ENCODE measurements at regions not wholly inside any gene's neighbourhood (a gene's known extent, or its start where the extent isn't known, plus 50 kb on each side); places are given as distances from the start of the nearest gene placed in this dataset.

DNA sequence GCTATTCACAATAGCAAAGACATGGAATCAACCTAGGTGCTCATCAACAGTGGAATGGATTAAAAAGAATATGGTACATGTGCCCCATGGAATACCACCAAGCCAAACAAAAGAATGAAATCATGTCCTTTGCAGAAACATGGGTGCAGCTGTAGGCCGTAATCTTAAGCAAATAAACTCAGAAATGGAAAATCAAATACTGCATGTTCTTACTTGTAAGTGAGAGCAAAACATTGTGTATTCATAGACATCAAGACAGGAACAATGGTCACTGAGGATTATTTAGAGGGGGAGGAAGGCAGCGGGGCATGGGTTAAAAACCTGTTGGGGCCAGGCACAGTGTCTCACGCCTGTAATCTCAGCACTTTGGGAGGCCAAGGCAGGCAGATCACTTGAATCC is 304.7 kb upstream of the ROBO2 start:
- TF ChIP-seq, protein P1, sequence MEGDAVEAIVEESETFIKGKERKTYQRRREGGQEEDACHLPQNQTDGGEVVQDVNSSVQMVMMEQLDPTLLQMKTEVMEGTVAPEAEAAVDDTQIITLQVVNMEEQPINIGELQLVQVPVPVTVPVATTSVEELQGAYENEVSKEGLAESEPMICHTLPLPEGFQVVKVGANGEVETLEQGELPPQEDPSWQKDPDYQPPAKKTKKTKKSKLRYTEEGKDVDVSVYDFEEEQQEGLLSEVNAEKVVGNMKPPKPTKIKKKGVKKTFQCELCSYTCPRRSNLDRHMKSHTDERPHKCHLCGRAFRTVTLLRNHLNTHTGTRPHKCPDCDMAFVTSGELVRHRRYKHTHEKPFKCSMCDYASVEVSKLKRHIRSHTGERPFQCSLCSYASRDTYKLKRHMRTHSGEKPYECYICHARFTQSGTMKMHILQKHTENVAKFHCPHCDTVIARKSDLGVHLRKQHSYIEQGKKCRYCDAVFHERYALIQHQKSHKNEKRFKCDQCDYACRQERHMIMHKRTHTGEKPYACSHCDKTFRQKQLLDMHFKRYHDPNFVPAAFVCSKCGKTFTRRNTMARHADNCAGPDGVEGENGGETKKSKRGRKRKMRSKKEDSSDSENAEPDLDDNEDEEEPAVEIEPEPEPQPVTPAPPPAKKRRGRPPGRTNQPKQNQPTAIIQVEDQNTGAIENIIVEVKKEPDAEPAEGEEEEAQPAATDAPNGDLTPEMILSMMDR (tag by site-specific recombination; IDR thresholded peaks at IDR 0.05) = no peak
- no peak for TF ChIP-seq ZNF621 (tag by site-specific recombination; IDR thresholded peaks at IDR 0.05)
